ENCODE measurements at regions not wholly inside any gene's neighbourhood (a gene's known extent, or its start where the extent isn't known, plus 50 kb on each side); places are given as distances from the start of the nearest gene placed in this dataset.

- TF ChIP-seq HDGF (IDR thresholded peaks at IDR 0.05; ENCODE audit: borderline replicate concordance) (no peak), FOXM1 (IDR thresholded peaks at IDR 0.05; ENCODE audit: borderline replicate concordance) (no peak), ARNT (IDR thresholded peaks at IDR 0.05) (no peak), SP1 (IDR thresholded peaks at IDR 0.05) (no peak), FOXK2 (IDR thresholded peaks at IDR 0.05) (no peak), ELF4 (IDR thresholded peaks at IDR 0.05) (no peak), TARDBP (IDR thresholded peaks at IDR 0.05) (no peak), CTBP1 (IDR thresholded peaks at IDR 0.05; ENCODE audit: borderline replicate concordance) (no peak), LEF1 (IDR thresholded peaks at IDR 0.05; ENCODE audit: borderline replicate concordance) (no peak), FOXA1 (IDR thresholded peaks at IDR 0.05) (no peak)
- TF ChIP-seq, protein P1, sequence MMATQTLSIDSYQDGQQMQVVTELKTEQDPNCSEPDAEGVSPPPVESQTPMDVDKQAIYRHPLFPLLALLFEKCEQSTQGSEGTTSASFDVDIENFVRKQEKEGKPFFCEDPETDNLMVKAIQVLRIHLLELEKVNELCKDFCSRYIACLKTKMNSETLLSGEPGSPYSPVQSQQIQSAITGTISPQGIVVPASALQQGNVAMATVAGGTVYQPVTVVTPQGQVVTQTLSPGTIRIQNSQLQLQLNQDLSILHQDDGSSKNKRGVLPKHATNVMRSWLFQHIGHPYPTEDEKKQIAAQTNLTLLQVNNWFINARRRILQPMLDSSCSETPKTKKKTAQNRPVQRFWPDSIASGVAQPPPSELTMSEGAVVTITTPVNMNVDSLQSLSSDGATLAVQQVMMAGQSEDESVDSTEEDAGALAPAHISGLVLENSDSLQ (IDR thresholded peaks at IDR 0.05), result no peak
- CTCF ChIA-PET, result no interaction called here
Measured at GRCh38 chr5:101561018-101561417, 657.9 kb upstream of the ST8SIA4 start.

GRCh38 chr5:101543780-101544179 lies 640.7 kb upstream of the ST8SIA4 start:
- POLR2A ChIA-PET, result no interaction called here
- no peak for DNase-seq (ENCODE audit: extremely low spot score)
- CTCF ChIA-PET, result no interaction called here
- TF ChIP-seq HDGF (IDR thresholded peaks at IDR 0.05; ENCODE audit: borderline replicate concordance), result no peak

More at GRCh38 chr5:101561018-101561417, 657.9 kb upstream of the ST8SIA4 start:
- POLR2A ChIA-PET, result no interaction called here
- no peak for DNase-seq (ENCODE audit: extremely low spot score)

- DNase-seq (ENCODE audit: extremely low spot score), result no peak
- no peak for TF ChIP-seq LEF1 (IDR thresholded peaks at IDR 0.05; ENCODE audit: borderline replicate concordance)
- TF ChIP-seq FOXA1 (IDR thresholded peaks at IDR 0.05), result no peak
- no peak for TF ChIP-seq SP1 (IDR thresholded peaks at IDR 0.05)
- no peak for TF ChIP-seq FOXK2 (IDR thresholded peaks at IDR 0.05)
- TF ChIP-seq ARNT (IDR thresholded peaks at IDR 0.05), result no peak
- TF ChIP-seq, protein P1 (IDR thresholded peaks at IDR 0.05), result no peak
- no peak for TF ChIP-seq CTBP1 (IDR thresholded peaks at IDR 0.05; ENCODE audit: borderline replicate concordance)
- TF ChIP-seq FOXM1 (IDR thresholded peaks at IDR 0.05; ENCODE audit: borderline replicate concordance), result no peak
- TF ChIP-seq SUZ12 (IDR thresholded peaks at IDR 0.05), result no peak
- TF ChIP-seq NFRKB (IDR thresholded peaks at IDR 0.05), result no peak
- TF ChIP-seq BHLHE40 (IDR thresholded peaks at IDR 0.05; ENCODE audit: borderline replicate concordance), result no peak
- TF ChIP-seq ZNF384 (IDR thresholded peaks at IDR 0.05), result no peak
- CTCF ChIA-PET, result no interaction called here
- POLR2A ChIA-PET, result no interaction called here
Measured at GRCh38 chr5:101539315-101539714, 636.2 kb upstream of the ST8SIA4 start.

- ChIA-PET POLR2A (no interaction called here), CTCF (interaction anchor here (0.6 kb wide), 1 partner anchor 866 kb away, joined by 3 read pairs; no protein-coding TSS in a partner anchor)
- no peak for DNase-seq (ENCODE audit: extremely low spot score)
- TF ChIP-seq TARDBP (IDR thresholded peaks at IDR 0.05), result no peak
Measured at GRCh38 chr5:101535626-101536025, 632.5 kb upstream of the ST8SIA4 start.

GRCh38 chr5:101534491-101535110 lies 631.5 kb upstream of the ST8SIA4 start:
- ChIA-PET CTCF (no interaction called here), POLR2A (no interaction called here)
- no peak for TF ChIP-seq FOXA1 (IDR thresholded peaks at IDR 0.05)
- TF ChIP-seq CTBP1 (IDR thresholded peaks at IDR 0.05; ENCODE audit: borderline replicate concordance), result no peak
- TF ChIP-seq ZNF384 (IDR thresholded peaks at IDR 0.05), result no peak
- no peak for TF ChIP-seq ELF4 (IDR thresholded peaks at IDR 0.05)
- no peak for TF ChIP-seq FOXK2 (IDR thresholded peaks at IDR 0.05)
- TF ChIP-seq, protein P1 (IDR thresholded peaks at IDR 0.05), result no peak
- TF ChIP-seq L3MBTL2 (conservative IDR thresholded peaks at IDR 0.05), result no peak
- TF ChIP-seq HDGF (IDR thresholded peaks at IDR 0.05; ENCODE audit: borderline replicate concordance), result no peak
- no peak for DNase-seq (ENCODE audit: extremely low spot score)

DNA sequence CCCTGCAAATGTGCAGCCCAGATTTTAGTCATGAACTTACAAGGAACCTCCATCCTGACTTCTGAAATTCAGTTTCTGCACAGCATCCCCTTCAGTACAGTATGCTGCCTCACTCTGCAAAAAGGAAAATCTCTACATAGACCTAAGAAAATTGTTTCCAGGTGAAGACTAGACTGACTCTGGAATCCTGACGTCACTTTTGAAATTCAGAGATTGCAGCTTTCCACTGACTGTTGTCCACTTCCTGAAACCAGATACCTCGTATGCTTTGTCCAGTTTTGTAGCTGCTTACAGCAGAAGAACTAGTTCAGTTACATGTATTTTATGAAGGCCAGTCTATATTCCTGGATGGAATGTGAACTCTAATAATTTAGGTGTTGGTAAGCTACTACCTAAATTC lies 629.3 kb upstream of the ST8SIA4 start:
- TF ChIP-seq HDGF (IDR thresholded peaks at IDR 0.05; ENCODE audit: borderline replicate concordance) (no peak), SUZ12 (IDR thresholded peaks at IDR 0.05) (no peak), TARDBP (IDR thresholded peaks at IDR 0.05) (no peak), LEF1 (IDR thresholded peaks at IDR 0.05; ENCODE audit: borderline replicate concordance) (no peak), NFRKB (IDR thresholded peaks at IDR 0.05) (no peak), ELF4 (IDR thresholded peaks at IDR 0.05) (no peak), SP1 (IDR thresholded peaks at IDR 0.05) (no peak), BHLHE40 (IDR thresholded peaks at IDR 0.05; ENCODE audit: borderline replicate concordance) (no peak), L3MBTL2 (conservative IDR thresholded peaks at IDR 0.05) (no peak), FOXM1 (IDR thresholded peaks at IDR 0.05; ENCODE audit: borderline replicate concordance) (no peak), FOXK2 (IDR thresholded peaks at IDR 0.05) (no peak), ZNF384 (IDR thresholded peaks at IDR 0.05) (no peak), ARNT (IDR thresholded peaks at IDR 0.05) (no peak), CTBP1 (IDR thresholded peaks at IDR 0.05; ENCODE audit: borderline replicate concordance) (no peak), FOXA1 (IDR thresholded peaks at IDR 0.05) (no peak)
- TF ChIP-seq, protein P1 (IDR thresholded peaks at IDR 0.05), result no peak
- no peak for DNase-seq (ENCODE audit: extremely low spot score)
- POLR2A ChIA-PET, result no interaction called here
- CTCF ChIA-PET, result no interaction called here

Data from HEK293T (cell line).